CD4-positive, alpha-beta T cell treated with Interleukin-17A for 1 hour (primary cell): ENCODE measurements at regions not wholly inside any gene's neighbourhood (a gene's known extent, or its start where the extent isn't known, plus 50 kb on each side); places are given as distances from the start of the nearest gene placed in this dataset.

Experiments used
- DNase-seq: peaks from one replicate; pipeline ENCODE4 v3.0.0-alpha.2; 2020

DNA sequence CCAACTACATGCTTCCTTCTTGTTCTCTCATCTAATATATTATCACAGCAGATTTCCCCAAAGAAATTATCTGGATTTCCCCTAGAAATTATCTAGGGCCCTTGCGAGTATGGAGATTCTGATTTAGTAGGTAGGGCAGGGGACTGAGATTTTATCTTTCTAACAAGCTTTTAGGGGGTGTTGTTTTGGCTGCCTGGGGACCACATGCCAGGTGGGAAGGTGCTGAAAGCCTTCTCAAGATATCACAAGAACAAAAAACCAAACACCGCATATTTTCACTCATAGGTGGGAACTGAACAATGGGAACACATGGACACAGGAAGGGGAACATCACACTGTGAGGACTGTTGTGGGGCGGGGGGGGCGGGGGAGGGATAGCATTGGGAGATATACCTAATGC lies 146.5 kb upstream of the CDH10 start:
- no peak for DNase-seq

DNA sequence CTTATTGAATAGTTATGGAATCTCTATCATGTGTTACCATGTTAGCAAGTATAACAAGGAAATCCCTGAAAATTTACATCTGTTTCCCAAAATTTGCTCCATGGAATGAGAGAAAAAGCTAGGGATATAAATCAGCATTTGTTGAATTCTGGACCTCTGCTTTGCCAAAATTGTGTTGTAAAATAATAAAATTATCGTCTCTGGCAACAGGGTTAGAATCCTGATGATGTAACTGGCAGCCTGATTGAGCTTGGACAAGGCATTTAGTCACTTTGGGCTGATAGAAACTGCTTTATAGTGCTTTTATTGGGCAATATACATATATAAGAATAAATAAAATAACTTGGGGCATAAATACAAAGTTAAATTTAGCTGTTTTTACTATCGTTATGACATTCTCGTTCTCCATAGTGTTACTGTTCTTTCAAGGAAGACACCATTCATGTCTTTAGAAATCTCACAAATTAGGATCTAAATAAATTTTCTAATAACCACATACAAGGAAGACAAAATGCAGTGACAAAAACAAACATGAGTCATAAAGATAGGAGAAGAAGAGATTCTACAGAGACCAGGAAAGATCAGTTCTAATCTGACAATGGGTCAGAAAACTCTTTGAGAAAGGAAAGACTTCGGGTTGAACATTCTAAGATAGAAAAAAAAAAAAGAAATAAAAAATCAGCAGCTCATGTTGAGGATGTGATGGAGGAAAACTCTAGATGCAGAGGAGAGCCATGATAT lies 145.0 kb upstream of the CDH10 start:
- no peak for DNase-seq

- DNase-seq = no peak
Measured at GRCh38 chr5:24788829-24789514, 144.2 kb upstream of the CDH10 start.

- DNase-seq = no peak
Measured at GRCh38 chr5:24786108-24786507, 141.3 kb upstream of the CDH10 start.

- DNase-seq = no peak
Measured at GRCh38 chr5:24783596-24783995, 138.8 kb upstream of the CDH10 start.

DNA sequence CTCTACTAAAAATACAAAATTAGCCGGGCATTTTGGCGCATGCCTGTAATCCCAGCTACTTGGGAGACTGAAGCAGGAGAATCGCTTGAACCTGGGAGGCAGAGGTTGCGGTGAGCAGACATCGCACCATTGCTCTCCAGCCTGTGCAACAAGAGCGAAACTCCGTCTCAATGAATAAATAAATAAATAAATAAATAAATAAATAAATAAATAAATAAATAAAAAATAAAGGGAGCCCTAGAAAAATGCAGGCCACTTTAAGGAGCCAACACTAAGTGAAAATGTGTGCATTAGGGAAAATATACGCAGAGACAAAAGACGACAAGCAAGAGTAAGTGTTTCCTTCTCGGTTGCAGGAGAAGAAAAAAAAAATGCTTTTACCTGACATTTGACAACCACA lies 132.6 kb upstream of the CDH10 start:
- DNase-seq = no peak

DNA sequence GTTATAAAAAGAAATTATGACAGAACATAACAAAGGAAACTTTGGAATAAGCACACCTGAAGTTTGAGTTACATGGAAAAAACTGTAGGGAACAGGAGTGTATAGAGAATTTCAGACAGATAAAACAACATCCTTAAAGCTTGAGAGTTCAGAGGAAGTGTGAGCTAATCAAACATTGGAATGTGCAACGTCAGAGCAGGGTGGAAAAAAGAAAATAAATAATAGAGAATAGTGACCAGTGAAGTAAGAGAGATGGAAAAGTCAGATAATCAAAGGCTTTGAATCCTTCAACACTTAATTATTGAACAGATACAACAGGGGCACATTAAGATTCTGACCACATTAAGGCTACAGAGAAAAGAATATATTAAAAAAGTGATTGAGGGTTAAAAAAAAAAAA lies 128.5 kb upstream of the CDH10 start:
- DNase-seq = no peak

DNA sequence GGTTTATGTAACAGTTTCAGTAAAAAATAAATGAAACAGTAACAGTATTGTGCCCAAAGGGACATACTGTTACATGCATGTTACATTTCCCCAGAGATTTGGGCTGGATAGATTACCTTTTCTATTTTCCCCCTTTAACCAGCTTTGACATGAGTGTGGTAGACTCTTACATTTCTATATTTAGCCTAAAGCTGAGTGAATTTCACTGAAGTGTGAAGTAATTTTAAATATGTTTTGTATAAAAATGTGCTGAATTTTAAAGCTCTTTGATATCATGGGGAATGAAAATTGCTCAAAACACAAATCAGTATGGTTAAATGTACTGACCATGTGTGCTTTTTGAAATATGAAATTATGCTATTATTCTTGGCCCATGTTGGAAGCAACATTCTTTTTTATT lies 122.3 kb upstream of the CDH10 start:
- no peak for DNase-seq

DNA sequence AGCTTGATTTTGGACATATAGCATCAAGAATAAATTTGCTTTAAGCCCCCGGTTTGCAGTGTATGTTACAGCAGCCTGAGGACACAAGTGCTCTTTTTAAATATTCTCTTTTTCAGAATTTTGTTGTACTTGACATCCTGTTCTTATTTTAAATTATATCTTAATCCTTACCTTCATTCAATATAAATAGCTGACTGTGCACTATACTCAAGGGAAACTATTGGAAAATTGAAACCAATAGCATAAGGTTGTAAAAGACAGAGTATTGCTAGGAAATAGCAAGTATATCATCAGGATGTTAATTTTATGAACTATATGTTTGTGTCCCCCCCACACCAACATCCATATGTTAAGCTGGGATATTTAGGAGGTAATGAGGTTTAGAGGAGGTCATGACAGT lies 120.4 kb upstream of the CDH10 start:
- no peak for DNase-seq

DNA sequence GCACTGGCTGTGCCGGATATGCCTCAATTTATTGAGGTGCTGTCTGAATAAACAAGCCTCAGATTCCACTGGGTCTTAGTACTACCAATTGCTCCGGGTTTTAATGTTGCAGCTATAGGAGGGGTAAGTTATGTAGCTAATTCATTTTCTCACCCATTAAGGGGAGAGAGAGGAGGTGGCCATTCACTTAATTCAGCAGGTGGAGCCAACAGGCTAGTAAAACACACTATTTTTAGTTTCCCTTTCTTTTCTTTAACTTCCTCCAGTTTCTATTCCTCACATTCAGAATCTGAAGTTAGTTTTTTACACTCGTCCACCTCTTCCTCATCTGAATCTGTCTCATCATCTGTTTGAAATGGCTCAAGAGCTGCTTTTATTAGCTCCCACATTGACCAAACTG lies 105.6 kb upstream of the CDH10 start:
- DNase-seq = no peak

GRCh38 chr5:24749701-24750100 lies 104.9 kb upstream of the CDH10 start:
- DNase-seq = no peak

GRCh38 chr5:24747327-24747726 lies 102.5 kb upstream of the CDH10 start:
- DNase-seq = no peak

DNA sequence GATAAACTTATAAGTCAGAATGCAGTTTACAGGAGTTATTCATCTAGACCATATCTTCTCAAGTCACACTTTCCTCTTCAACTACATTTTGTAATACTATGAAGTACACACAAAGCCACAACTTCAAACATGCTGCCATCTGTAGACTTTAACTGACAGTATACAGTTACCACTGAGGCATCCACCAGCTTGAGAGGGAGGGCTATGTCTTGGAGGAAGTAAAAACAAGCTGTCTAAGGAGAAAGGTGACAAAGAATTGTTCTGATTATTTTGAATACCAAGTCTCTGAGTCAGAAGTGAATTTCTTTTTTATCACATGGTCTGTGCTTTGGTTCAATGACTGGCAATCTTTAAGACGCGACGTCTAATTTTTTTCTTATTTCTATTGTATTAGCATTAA lies 97.6 kb upstream of the CDH10 start:
- no peak for DNase-seq

DNA sequence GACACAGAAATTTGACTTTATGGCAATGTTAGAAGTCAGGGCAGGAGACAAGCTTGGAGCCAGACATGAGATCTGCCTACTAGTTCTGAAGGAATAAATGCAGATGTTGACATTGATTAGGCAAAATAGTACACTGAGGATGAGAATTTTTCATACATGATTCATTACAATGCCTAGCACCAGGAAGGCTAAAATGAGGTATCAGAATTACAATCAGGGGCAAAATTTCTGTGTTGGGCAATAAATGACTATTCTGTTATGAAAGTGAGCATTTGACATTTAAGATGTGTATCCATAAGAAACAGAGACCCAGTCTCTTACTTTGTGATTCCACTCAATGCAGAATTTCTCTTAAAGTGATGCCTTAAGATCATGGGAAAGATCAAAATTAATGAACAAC lies 92.4 kb upstream of the CDH10 start:
- DNase-seq = no peak

- DNase-seq = no peak
Measured at GRCh38 chr5:24735284-24735683, 90.5 kb upstream of the CDH10 start.

- DNase-seq = no peak
Measured at GRCh38 chr5:24732184-24732583, 87.4 kb upstream of the CDH10 start.

- no peak for DNase-seq
Measured at GRCh38 chr5:24720743-24721142, 76.0 kb upstream of the CDH10 start.

GRCh38 chr5:24714746-24715145 lies 70.0 kb upstream of the CDH10 start:
- DNase-seq = no peak

- no peak for DNase-seq
Measured at GRCh38 chr5:24712947-24713346, 68.2 kb upstream of the CDH10 start.

GRCh38 chr5:24712047-24712446 lies 67.3 kb upstream of the CDH10 start:
- DNase-seq = no peak

DNA sequence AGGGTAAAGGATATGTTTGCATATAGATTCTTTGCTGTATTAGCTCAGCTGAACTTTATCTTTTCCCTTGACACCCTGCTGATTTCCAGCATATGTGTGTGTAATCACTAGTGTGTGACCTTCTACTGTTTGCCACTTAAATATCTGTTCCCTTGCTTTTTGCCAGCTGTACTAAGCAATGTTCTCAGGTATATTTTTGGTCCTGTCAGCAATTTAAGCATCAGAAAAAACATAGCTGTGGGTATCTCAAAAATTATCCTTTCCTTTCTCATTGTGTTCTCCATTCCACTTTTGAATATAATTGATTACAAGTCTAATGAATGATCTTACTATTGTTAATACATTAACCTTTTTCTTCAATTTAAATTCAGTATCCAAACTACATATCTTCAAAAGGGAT lies 59.2 kb upstream of the CDH10 start:
- DNase-seq = no peak
